ENCODE measurements at regions not wholly inside any gene's neighbourhood (a gene's known extent, or its start where the extent isn't known, plus 50 kb on each side); places are given as distances from the start of the nearest gene placed in this dataset.

DNA sequence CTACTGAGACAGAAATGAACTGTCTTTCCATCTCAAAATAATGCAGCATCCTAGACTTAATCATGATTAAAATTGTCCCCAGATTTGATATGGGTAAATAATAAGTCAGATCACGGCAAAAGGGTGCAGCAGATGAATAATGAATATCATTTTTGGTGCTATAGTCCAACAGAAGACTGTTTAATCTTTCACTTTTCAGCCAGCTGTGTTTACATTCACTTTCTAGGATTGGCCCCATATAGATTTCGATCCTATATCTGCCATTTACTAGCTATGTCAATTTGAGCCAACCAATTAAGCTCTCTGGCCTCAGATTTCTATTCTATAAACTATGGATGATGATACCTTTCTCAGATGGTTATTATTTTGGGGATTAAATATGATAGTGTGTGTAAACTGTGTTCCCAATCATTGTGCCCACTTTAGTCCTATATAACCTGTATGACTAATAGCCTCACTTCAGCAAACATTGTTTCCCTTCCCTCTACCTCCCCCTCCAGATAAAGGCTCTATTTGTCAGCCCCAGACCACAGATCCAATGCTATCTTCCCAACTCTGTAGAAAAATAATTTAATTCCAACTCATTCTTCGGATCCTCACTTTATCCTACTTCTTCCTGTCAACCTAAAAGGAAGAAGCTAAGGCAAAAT, 53.6 kb upstream of the NT5E start:
- H3K36me3 ChIP-seq (ENCODE audit: insufficient read depth, low read depth, low read length): no peaks in the 10 kb centered on the region
- H3K4me1 ChIP-seq (ENCODE audit: insufficient read depth, low read length): no peaks in the 10 kb centered on the region
- H3K27me3 ChIP-seq (ENCODE audit: insufficient read depth, low read length): no peaks in the 10 kb centered on the region
- H3K9me3 ChIP-seq (ENCODE audit: insufficient read depth, low read depth, low read length): no peaks in the 10 kb centered on the region
- no peak overlapping the region for H3K9ac ChIP-seq (ENCODE audit: low read depth, low read length)
- H3K27ac ChIP-seq (ENCODE audit: low read length): no peak overlapping the region
- H3K4me3 ChIP-seq (ENCODE audit: low read length): no peak overlapping the region

- no peaks in the 10 kb centered on the region for H3K4me1 ChIP-seq (ENCODE audit: insufficient read depth, low read length)
- H3K27me3 ChIP-seq (ENCODE audit: insufficient read depth, low read length): no peaks in the 10 kb centered on the region
- no peak overlapping the region for H3K9ac ChIP-seq (ENCODE audit: low read depth, low read length)
- no peak overlapping the region for H3K4me3 ChIP-seq (ENCODE audit: low read length)
- H3K27ac ChIP-seq (ENCODE audit: low read length): no peak overlapping the region
- H3K9me3 ChIP-seq (ENCODE audit: insufficient read depth, low read depth, low read length): no peaks in the 10 kb centered on the region
- no peaks in the 10 kb centered on the region for H3K36me3 ChIP-seq (ENCODE audit: insufficient read depth, low read depth, low read length)
These were observed 54.1 kb upstream of the NT5E start for GRCh38 chr6:85395746-85396145.

- Histone ChIP-seq H3K4me3 (ENCODE audit: low read length) (no peak overlapping the region), H3K27me3 (ENCODE audit: insufficient read depth, low read length) (no peaks in the 10 kb centered on the region), H3K4me1 (ENCODE audit: insufficient read depth, low read length) (no peaks in the 10 kb centered on the region), H3K9ac (ENCODE audit: low read depth, low read length) (no peak overlapping the region), H3K27ac (ENCODE audit: low read length) (no peak overlapping the region), H3K9me3 (ENCODE audit: insufficient read depth, low read depth, low read length) (no peaks in the 10 kb centered on the region), H3K36me3 (ENCODE audit: insufficient read depth, low read depth, low read length) (no peaks in the 10 kb centered on the region)
These were observed 54.9 kb upstream of the NT5E start for GRCh38 chr6:85394853-85395538.

GRCh38 chr6:85394199-85394598, 55.7 kb upstream of the NT5E start:
- Histone ChIP-seq H3K4me3 (ENCODE audit: low read length) (no peak overlapping the region), H3K27me3 (ENCODE audit: insufficient read depth, low read length) (no peaks in the 10 kb centered on the region), H3K27ac (ENCODE audit: low read length) (no peak overlapping the region), H3K9ac (ENCODE audit: low read depth, low read length) (no peak overlapping the region), H3K36me3 (ENCODE audit: insufficient read depth, low read depth, low read length) (no peaks in the 10 kb centered on the region), H3K4me1 (ENCODE audit: insufficient read depth, low read length) (no peaks in the 10 kb centered on the region), H3K9me3 (ENCODE audit: insufficient read depth, low read depth, low read length) (no peaks in the 10 kb centered on the region)

- Histone ChIP-seq H3K4me3 (ENCODE audit: low read length) (no peak overlapping the region), H3K27ac (ENCODE audit: low read length) (no peak overlapping the region), H3K4me1 (ENCODE audit: insufficient read depth, low read length) (no peaks in the 10 kb centered on the region), H3K9me3 (ENCODE audit: insufficient read depth, low read depth, low read length) (no peaks in the 10 kb centered on the region), H3K27me3 (ENCODE audit: insufficient read depth, low read length) (no peaks in the 10 kb centered on the region), H3K9ac (ENCODE audit: low read depth, low read length) (no peak overlapping the region), H3K36me3 (ENCODE audit: insufficient read depth, low read depth, low read length) (no peaks in the 10 kb centered on the region)
These were observed 57.5 kb upstream of the NT5E start for GRCh38 chr6:85392379-85392778.

DNA sequence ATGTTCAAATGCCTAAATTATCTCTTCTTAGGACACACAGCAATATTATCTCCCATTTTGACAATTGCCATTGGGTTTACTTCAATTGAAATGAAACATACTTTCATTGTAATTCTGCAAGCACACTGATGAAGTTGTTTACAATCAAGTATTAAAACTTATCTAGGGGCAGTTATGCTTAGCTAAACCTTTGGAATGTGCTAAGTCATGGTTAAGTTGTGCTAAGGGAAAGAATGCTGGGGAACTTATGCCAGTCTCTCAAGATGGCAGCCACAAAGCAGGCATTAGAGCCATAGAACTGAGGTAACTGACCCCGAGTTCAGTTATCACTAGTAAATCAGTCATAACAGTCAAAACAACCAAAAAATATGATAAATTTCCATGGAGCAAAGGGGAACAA, 59.1 kb upstream of the NT5E start:
- Histone ChIP-seq H3K4me3 (ENCODE audit: low read length) (no peak overlapping the region), H3K9me3 (ENCODE audit: insufficient read depth, low read depth, low read length) (no peaks in the 10 kb centered on the region), H3K4me1 (ENCODE audit: insufficient read depth, low read length) (no peaks in the 10 kb centered on the region), H3K27me3 (ENCODE audit: insufficient read depth, low read length) (no peaks in the 10 kb centered on the region), H3K9ac (ENCODE audit: low read depth, low read length) (no peak overlapping the region), H3K36me3 (ENCODE audit: insufficient read depth, low read depth, low read length) (no peaks in the 10 kb centered on the region), H3K27ac (ENCODE audit: low read length) (no peak overlapping the region)

- no peaks in the 10 kb centered on the region for H3K4me1 ChIP-seq (ENCODE audit: insufficient read depth, low read length)
- no peaks in the 10 kb centered on the region for H3K9me3 ChIP-seq (ENCODE audit: insufficient read depth, low read depth, low read length)
- H3K36me3 ChIP-seq (ENCODE audit: insufficient read depth, low read depth, low read length): no peaks in the 10 kb centered on the region
- no peaks in the 10 kb centered on the region for H3K27me3 ChIP-seq (ENCODE audit: insufficient read depth, low read length)
- no peak overlapping the region for H3K4me3 ChIP-seq (ENCODE audit: low read length)
- H3K27ac ChIP-seq (ENCODE audit: low read length): no peak overlapping the region
- H3K9ac ChIP-seq (ENCODE audit: low read depth, low read length): no peak overlapping the region
These were observed 59.7 kb upstream of the NT5E start for GRCh38 chr6:85390105-85390728.

DNA sequence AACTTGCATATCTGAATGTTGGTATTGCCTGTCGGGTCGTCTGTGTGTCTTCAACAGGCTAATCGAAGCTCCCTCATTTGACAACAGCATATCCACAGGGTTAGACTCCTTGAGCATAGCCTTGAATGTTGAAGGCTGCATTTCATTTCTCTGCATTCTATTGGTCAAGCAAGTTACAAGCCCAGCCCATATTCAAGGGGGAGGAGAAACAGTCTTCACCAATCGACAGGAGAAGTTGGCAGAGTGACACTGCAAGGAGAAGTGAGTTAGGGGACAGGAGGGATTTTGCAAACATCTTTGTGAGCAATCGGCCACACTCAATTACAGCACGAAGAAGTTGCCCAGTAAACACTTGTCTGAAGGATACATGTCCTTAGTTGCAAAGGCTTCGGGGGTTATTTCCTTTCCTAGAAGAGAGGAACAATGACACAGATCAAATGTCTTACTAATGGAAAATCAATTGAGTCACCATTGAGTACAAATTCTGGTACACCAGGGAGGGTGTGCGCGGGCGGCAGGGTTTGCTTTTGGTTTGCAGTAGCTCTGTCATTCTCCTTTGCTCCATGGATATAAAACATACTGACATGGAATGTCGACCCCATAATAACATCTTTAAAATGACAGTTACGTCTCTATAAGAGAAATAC, 60.6 kb upstream of the NT5E start:
- no peaks in the 10 kb centered on the region for H3K36me3 ChIP-seq (ENCODE audit: insufficient read depth, low read depth, low read length)
- no peaks in the 10 kb centered on the region for H3K9me3 ChIP-seq (ENCODE audit: insufficient read depth, low read depth, low read length)
- H3K4me1 ChIP-seq (ENCODE audit: insufficient read depth, low read length): no peaks in the 10 kb centered on the region
- no peaks in the 10 kb centered on the region for H3K27me3 ChIP-seq (ENCODE audit: insufficient read depth, low read length)
- H3K9ac ChIP-seq (ENCODE audit: low read depth, low read length): no peak overlapping the region
- H3K4me3 ChIP-seq (ENCODE audit: low read length): no peak overlapping the region
- H3K27ac ChIP-seq (ENCODE audit: low read length): no peak overlapping the region

DNA sequence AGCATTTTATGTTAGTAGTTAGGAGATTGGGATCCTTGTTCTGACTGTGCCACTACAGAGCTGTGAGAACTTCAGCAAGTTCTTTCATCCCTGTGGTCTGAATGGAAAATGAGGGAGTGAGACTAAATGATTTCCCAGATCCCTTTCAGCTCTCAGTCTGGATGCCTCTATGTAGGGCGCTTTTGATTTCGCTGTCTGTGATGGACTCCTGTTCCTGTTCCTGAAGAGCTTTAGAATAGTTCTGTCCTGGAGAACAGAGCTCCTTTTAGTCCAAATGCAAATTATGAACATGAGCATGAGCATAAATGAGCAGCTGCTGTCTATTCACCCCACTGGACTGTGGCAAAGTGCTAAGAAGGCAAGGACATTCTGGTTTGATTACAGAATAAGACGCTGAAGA, 61.4 kb upstream of the NT5E start:
- Histone ChIP-seq H3K27ac (ENCODE audit: low read length) (no peak overlapping the region), H3K4me3 (ENCODE audit: low read length) (no peak overlapping the region), H3K9ac (ENCODE audit: low read depth, low read length) (no peak overlapping the region), H3K36me3 (ENCODE audit: insufficient read depth, low read depth, low read length) (no peaks in the 10 kb centered on the region), H3K4me1 (ENCODE audit: insufficient read depth, low read length) (no peaks in the 10 kb centered on the region), H3K9me3 (ENCODE audit: insufficient read depth, low read depth, low read length) (no peaks in the 10 kb centered on the region), H3K27me3 (ENCODE audit: insufficient read depth, low read length) (no peaks in the 10 kb centered on the region)

DNA sequence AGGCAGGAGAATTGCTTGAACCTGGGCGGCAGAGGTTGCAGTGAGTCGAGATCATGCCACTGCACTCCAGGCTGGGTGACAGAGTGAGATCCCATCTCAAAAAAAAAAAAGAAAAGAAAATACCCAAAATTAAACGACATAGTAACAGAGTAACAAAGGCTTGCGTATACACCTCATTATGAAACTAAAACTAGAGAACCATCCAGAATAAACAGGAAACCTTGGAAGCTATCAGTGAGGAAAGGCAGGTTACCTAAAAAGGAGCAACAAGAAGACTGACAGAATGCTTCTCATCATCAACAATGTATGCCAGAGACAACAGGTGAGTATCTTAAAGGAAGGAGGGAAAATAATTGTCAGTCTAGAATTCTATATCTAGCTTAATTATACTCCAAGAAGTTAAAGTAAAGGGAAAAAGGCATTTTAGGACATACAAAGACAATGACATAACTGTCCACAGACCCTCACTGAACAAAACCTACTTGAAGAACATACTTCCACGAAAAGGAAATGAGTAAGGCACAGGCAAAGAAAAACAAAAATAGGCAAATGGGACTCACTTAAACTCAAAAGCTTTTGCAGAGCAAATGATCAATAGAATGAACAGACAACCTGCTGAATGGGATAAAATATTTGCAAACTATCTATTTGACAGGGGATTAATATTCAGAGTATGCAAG, 64.1 kb upstream of the NT5E start:
- Histone ChIP-seq H3K9me3 (ENCODE audit: insufficient read depth, low read depth, low read length) (no peaks in the 10 kb centered on the region), H3K4me3 (ENCODE audit: low read length) (no peak overlapping the region), H3K9ac (ENCODE audit: low read depth, low read length) (no peak overlapping the region), H3K27ac (ENCODE audit: low read length) (no peak overlapping the region), H3K4me1 (ENCODE audit: insufficient read depth, low read length) (no peaks in the 10 kb centered on the region), H3K27me3 (ENCODE audit: insufficient read depth, low read length) (no peaks in the 10 kb centered on the region), H3K36me3 (ENCODE audit: insufficient read depth, low read depth, low read length) (no peaks in the 10 kb centered on the region)

DNA sequence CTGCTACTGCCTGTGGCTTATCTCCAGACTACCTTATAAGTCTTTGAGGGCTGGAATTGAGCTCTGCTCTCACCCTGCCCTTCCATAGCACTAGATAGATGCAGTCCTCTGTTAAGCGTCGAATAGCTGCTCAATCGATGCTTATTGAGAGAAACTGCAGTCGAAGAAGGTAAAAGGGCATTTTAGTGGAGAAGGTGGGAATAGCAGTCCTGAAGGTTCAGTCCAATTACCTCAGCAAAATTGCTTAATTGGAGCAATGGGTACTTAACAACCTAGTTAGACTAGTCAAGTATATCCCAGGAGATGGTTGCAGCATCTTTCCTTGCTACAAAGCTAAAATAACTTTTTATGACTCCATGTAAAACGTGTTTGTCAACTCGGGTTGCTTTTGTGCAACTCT, 66.8 kb upstream of the NT5E start:
- H3K27me3 ChIP-seq (ENCODE audit: insufficient read depth, low read length): no peaks in the 10 kb centered on the region
- H3K36me3 ChIP-seq (ENCODE audit: insufficient read depth, low read depth, low read length): no peaks in the 10 kb centered on the region
- H3K9ac ChIP-seq (ENCODE audit: low read depth, low read length): no peak overlapping the region
- no peaks in the 10 kb centered on the region for H3K9me3 ChIP-seq (ENCODE audit: insufficient read depth, low read depth, low read length)
- H3K4me3 ChIP-seq (ENCODE audit: low read length): no peak overlapping the region
- no peak overlapping the region for H3K27ac ChIP-seq (ENCODE audit: low read length)
- H3K4me1 ChIP-seq (ENCODE audit: insufficient read depth, low read length): no peaks in the 10 kb centered on the region

All from iPS-20b (cell line).